ENCODE measurements at regions not wholly inside any gene's neighbourhood (a gene's known extent, or its start where the extent isn't known, plus 50 kb on each side); places are given as distances from the start of the nearest gene placed in this dataset.

GRCh38 chr13:44218501-44219240 lies 155.0 kb upstream of the SERP2 start:
- TF ChIP-seq ZBTB7A (IDR thresholded peaks at IDR 0.05; ENCODE audit: low read depth) (no peak), MAX (IDR thresholded peaks at IDR 0.05) (no peak), TEAD4 (IDR thresholded peaks at IDR 0.05) (no peak), EGR1 (IDR thresholded peaks at IDR 0.05) (no peak), NFIC (IDR thresholded peaks at IDR 0.05) (no peak), YY1 (IDR thresholded peaks at IDR 0.05; ENCODE audit: low read depth) (no peak), CEBPB (IDR thresholded peaks at IDR 0.05) (no peak), REST (IDR thresholded peaks at IDR 0.05; ENCODE audit: low read depth) (no peak), RAD21 (IDR thresholded peaks at IDR 0.05; ENCODE audit: low read depth) (no peak), USF1 (IDR thresholded peaks at IDR 0.05) (no peak), EP300 (IDR thresholded peaks at IDR 0.05; ENCODE audit: borderline replicate concordance) (no peak), TAF1 (IDR thresholded peaks at IDR 0.05; ENCODE audit: low read depth) (no peak), TCF12 (IDR thresholded peaks at IDR 0.05; ENCODE audit: low read depth) (no peak), FOXM1 (IDR thresholded peaks at IDR 0.05; ENCODE audit: borderline replicate concordance, low read depth) (no peak), CREB1 (IDR thresholded peaks at IDR 0.05; ENCODE audit: low read depth) (no peak)

- TF ChIP-seq TAF1 (IDR thresholded peaks at IDR 0.05; ENCODE audit: low read depth) (no peak), YY1 (IDR thresholded peaks at IDR 0.05; ENCODE audit: low read depth) (no peak), EP300 (IDR thresholded peaks at IDR 0.05; ENCODE audit: borderline replicate concordance) (no peak), ZBTB7A (IDR thresholded peaks at IDR 0.05; ENCODE audit: low read depth) (no peak), FOXM1 (IDR thresholded peaks at IDR 0.05; ENCODE audit: borderline replicate concordance, low read depth) (no peak), REST (IDR thresholded peaks at IDR 0.05; ENCODE audit: low read depth) (no peak), TEAD4 (IDR thresholded peaks at IDR 0.05) (no peak)
These were observed 153.8 kb upstream of the SERP2 start for GRCh38 chr13:44219577-44220548.

GRCh38 chr13:44220948-44221347 lies 152.7 kb upstream of the SERP2 start:
- TF ChIP-seq EGR1 (IDR thresholded peaks at IDR 0.05) (no peak), MAX (IDR thresholded peaks at IDR 0.05) (no peak), REST (IDR thresholded peaks at IDR 0.05; ENCODE audit: low read depth) (no peak), TEAD4 (IDR thresholded peaks at IDR 0.05) (no peak), FOXM1 (IDR thresholded peaks at IDR 0.05; ENCODE audit: borderline replicate concordance, low read depth) (no peak), TAF1 (IDR thresholded peaks at IDR 0.05; ENCODE audit: low read depth) (no peak), TCF12 (IDR thresholded peaks at IDR 0.05; ENCODE audit: low read depth) (no peak), YY1 (IDR thresholded peaks at IDR 0.05; ENCODE audit: low read depth) (no peak), ZBTB7A (IDR thresholded peaks at IDR 0.05; ENCODE audit: low read depth) (no peak), CREB1 (IDR thresholded peaks at IDR 0.05; ENCODE audit: low read depth) (no peak), RAD21 (IDR thresholded peaks at IDR 0.05; ENCODE audit: low read depth) (no peak), NFIC (IDR thresholded peaks at IDR 0.05) (no peak), CEBPB (IDR thresholded peaks at IDR 0.05) (no peak), EP300 (IDR thresholded peaks at IDR 0.05; ENCODE audit: borderline replicate concordance) (no peak), USF1 (IDR thresholded peaks at IDR 0.05) (no peak)
